22Rv1 (cell line): ENCODE measurements at regions not wholly inside any gene's neighbourhood (a gene's known extent, or its start where the extent isn't known, plus 50 kb on each side); places are given as distances from the start of the nearest gene placed in this dataset.

ENCODE experiments used
- ZFX ChIP-seq: fragments of 450-650 bp; IDR thresholded peaks from 2 replicates; pipeline ENCODE4 v1.6.1; 2017; ENCODE audit warnings: antibody characterized with exemption, borderline replicate concordance
- TF ChIP-seq, protein P1 (sequence below): fragments of 450-650 bp; IDR thresholded peaks from 2 replicates; pipeline ENCODE4 v1.5.1; 2017; ENCODE audit warnings: mild to moderate bottlenecking

DNA sequence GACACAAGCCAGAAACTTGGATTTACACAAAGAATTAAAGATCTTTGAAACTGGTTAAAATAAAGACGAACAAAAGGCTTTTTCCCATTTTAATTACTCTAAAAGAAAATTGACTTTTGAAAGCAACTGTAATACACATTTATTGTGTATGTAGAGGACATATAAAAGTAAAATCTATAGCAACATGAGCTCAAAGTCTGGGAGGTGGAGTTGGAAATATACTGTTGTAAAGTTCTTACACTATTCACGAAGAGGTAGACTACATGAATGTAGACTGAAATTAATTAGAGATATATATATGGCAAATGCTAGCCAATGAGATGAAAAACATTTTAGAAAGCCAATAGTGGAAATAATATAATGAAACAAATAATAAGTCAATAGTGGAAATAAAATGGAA is 251.0 kb downstream of the AHR start:
- TF ChIP-seq, protein P1, sequence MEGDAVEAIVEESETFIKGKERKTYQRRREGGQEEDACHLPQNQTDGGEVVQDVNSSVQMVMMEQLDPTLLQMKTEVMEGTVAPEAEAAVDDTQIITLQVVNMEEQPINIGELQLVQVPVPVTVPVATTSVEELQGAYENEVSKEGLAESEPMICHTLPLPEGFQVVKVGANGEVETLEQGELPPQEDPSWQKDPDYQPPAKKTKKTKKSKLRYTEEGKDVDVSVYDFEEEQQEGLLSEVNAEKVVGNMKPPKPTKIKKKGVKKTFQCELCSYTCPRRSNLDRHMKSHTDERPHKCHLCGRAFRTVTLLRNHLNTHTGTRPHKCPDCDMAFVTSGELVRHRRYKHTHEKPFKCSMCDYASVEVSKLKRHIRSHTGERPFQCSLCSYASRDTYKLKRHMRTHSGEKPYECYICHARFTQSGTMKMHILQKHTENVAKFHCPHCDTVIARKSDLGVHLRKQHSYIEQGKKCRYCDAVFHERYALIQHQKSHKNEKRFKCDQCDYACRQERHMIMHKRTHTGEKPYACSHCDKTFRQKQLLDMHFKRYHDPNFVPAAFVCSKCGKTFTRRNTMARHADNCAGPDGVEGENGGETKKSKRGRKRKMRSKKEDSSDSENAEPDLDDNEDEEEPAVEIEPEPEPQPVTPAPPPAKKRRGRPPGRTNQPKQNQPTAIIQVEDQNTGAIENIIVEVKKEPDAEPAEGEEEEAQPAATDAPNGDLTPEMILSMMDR: no peak
- no peak for TF ChIP-seq ZFX
